ENCODE measurements at regions not wholly inside any gene's neighbourhood (a gene's known extent, or its start where the extent isn't known, plus 50 kb on each side); places are given as distances from the start of the nearest gene placed in this dataset.
A peak's percentile ranks its signal among the peaks of the same experiment; 100 is the strongest.

DNA sequence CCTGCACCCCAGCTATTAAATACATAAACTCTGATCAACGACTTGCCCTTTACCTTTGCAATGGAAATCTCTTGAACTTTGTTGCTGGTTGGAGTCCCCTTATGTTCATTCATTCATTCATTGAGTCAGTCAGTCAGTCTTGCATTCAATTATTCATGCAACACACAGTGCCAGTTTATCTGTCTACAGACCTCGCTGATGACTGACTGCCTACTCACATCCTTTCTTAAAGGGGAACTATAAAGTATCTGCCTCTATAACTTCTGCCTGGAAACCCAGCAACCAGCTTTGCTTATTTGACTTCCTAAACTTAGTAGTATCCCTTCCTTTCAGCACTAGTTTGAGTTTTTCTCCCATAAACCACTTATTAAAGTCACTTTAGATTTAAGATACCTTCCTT, 620.8 kb upstream of the ADGRL3 start:
- in situ Hi-C loops (cut with HindIII; ENCODE audit: low sequenced_read_pairs): no loop called here

DNA sequence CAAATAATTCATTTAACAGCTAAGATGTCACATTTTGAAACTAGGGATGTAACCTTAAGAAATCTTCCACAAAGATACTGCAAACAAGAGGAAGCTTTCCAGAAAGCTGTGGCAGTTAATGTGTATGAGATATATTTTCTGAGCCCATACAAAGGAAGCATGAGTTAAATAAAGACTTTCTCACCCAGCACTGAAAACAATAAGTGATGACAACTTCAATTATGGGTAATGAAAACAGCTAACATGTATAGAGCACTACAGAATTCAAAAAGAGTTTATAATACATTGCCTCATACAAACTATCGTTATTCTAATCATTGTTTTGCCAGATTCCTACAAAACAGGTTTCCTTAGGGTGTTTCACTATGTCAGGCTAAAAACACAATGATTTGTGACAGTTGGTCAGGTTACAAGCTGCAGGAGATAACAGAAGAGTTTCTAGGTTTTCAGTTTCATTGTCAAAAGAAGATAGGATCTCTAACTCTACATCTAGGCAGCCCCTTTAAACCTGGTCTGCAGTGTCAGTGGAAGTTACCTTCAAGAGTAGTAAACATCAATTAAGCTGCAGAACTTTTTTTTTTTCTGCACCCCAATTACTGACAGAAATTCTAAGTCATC, 618.1 kb upstream of the ADGRL3 start:
- TF ChIP-seq, protein P1, sequence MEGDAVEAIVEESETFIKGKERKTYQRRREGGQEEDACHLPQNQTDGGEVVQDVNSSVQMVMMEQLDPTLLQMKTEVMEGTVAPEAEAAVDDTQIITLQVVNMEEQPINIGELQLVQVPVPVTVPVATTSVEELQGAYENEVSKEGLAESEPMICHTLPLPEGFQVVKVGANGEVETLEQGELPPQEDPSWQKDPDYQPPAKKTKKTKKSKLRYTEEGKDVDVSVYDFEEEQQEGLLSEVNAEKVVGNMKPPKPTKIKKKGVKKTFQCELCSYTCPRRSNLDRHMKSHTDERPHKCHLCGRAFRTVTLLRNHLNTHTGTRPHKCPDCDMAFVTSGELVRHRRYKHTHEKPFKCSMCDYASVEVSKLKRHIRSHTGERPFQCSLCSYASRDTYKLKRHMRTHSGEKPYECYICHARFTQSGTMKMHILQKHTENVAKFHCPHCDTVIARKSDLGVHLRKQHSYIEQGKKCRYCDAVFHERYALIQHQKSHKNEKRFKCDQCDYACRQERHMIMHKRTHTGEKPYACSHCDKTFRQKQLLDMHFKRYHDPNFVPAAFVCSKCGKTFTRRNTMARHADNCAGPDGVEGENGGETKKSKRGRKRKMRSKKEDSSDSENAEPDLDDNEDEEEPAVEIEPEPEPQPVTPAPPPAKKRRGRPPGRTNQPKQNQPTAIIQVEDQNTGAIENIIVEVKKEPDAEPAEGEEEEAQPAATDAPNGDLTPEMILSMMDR (IDR thresholded peaks at IDR 0.05; ENCODE audit: low read depth, low read length, missing control alignments): no peak

More for the DNA sequence above, 620.8 kb upstream of the ADGRL3 start:
- TF ChIP-seq, protein P1 (IDR thresholded peaks at IDR 0.05; ENCODE audit: low read depth, low read length, missing control alignments): no peak
- H3K4me3 ChIP-seq (ENCODE audit: low read depth, low read length): no peak overlapping the region
- no peak for DNase-seq (ENCODE audit: low read depth)

DNA sequence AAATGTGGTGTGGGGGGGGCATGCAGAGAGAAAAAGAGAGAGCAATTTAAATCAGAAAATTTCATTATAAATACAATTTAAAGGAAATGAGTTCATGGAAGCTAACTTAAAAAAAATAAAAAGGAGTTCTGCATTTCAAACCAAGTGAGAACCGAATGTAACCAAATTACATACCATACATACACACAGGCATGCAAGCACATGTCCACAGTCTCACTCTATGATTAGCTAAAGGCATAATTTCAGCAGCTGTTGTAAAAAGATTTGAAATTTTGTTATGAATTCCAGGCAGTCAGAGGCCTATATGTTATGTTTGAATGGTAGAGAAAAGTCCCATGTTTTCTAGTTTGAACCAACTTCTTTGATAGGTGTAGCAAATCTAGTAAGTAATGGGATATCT, 611.6 kb upstream of the ADGRL3 start:
- in situ Hi-C loops (cut with HindIII; ENCODE audit: low sequenced_read_pairs): no loop called here
- TF ChIP-seq, protein P1 (IDR thresholded peaks at IDR 0.05; ENCODE audit: low read depth, low read length, missing control alignments): no peak
- no peak for DNase-seq (ENCODE audit: low read depth)
- H3K4me3 ChIP-seq (ENCODE audit: low read depth, low read length): no peak overlapping the region

More for the DNA sequence above, 618.1 kb upstream of the ADGRL3 start:
- H3K4me3 ChIP-seq (ENCODE audit: low read depth, low read length): no peak overlapping the region
- in situ Hi-C loops (cut with HindIII; ENCODE audit: low sequenced_read_pairs): no loop called here
- DNase-seq (ENCODE audit: low read depth): no peak

DNA sequence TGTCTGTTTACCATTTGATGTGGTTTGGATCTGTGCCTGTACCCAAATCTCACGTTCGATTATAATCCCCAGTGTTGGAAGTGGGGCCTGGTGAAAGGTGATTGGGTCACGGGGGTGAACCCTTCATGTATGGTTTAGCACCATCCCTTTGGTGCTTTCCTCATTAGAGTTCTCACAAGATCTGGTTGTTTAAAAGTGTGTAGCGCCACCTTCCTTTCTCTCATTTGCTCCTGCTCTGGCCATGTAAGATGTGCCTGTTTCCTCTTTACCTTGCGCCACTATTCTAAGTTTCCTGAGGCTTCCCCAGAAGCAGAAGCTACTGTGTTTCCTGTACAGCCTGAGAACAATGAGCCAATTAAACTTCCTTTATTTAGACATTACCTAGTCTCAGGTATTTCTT, 610.7 kb upstream of the ADGRL3 start:
- TF ChIP-seq, protein P1 (IDR thresholded peaks at IDR 0.05; ENCODE audit: low read depth, low read length, missing control alignments): no peak
- no peak for DNase-seq (ENCODE audit: low read depth)
- H3K4me3 ChIP-seq (ENCODE audit: low read depth, low read length): no peak overlapping the region
- in situ Hi-C loops (cut with HindIII; ENCODE audit: low sequenced_read_pairs): no loop called here

DNA sequence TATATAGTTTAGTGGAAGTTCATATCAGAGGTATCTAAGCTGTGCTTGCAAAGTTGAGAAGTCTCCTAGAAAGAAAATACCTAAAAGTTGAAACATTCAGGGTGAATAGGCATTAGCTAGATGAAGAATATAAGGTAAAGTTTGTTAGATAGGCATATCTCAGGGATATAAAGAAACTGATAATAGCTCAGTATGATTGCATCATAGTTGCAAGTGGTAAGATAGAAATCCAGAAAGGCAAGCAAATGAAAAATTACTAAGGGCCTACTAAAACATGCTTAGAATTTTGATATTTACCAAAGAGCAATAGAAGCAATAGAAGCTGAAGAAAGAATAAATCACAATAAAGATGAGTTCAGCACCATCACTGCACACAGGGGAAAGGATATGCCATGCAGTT, 610.0 kb upstream of the ADGRL3 start:
- H3K4me3 ChIP-seq (ENCODE audit: low read depth, low read length): no peak overlapping the region
- in situ Hi-C loops (cut with HindIII; ENCODE audit: low sequenced_read_pairs): no loop called here
- TF ChIP-seq, protein P1 (IDR thresholded peaks at IDR 0.05; ENCODE audit: low read depth, low read length, missing control alignments): no peak
- no peak for DNase-seq (ENCODE audit: low read depth)

DNA sequence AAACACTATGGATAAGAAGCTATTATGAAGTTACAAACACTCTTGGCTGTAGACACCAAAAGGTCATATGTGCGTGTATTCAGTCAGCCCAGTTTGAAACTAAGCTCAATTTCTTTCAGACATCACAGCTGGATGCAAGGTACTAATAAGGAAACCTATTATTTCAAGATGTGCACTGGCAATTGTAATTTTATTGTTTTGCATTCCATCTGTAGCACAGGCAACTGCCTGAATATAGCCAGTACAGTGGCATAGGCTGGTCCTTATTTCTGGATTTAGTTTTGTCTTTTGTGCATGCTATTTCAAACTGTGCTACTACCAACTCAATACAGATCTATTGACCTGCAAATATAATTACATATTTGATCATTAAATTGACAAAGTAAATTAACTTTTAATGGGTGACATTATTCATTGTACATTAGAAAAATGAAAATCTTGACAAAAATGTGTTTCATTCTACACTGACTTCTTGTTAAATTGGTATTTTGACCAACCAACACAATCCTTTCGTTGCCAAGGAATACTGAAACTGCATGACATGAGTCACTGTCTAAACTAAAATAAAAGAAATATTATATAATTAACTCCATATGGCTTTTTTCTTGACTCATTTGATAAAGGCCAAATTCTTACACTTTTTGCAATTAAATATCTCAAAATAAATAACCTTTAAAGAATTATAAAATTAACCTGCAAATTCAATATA, 594.3 kb upstream of the ADGRL3 start:
- in situ Hi-C loops (cut with HindIII; ENCODE audit: low sequenced_read_pairs): no loop called here
- TF ChIP-seq, protein P1 (IDR thresholded peaks at IDR 0.05; ENCODE audit: low read depth, low read length, missing control alignments): no peak
- DNase-seq (ENCODE audit: low read depth): peak; percentile 27
- H3K4me3 ChIP-seq (ENCODE audit: low read depth, low read length): no peak overlapping the region

Measured in astrocyte of the cerebellum (primary cell).